Activated CD8-positive, alpha-beta memory T cell treated with anti-CD3 and anti-CD28 coated beads, Interleukin-2, amount 50 U/mL, for 48 hours (primary cell): ENCODE measurements at regions not wholly inside any gene's neighbourhood (a gene's known extent, or its start where the extent isn't known, plus 50 kb on each side); places are given as distances from the start of the nearest gene placed in this dataset.
"Not testable (repeated sequence)": the region's sequence is repeated elsewhere in the genome, so short reads cannot be mapped to it uniquely, and the experiment has no call there.

Source experiments
- DNase-seq: peaks from one replicate; pipeline ENCODE4 v3.0.0-alpha.2; 2020

DNA sequence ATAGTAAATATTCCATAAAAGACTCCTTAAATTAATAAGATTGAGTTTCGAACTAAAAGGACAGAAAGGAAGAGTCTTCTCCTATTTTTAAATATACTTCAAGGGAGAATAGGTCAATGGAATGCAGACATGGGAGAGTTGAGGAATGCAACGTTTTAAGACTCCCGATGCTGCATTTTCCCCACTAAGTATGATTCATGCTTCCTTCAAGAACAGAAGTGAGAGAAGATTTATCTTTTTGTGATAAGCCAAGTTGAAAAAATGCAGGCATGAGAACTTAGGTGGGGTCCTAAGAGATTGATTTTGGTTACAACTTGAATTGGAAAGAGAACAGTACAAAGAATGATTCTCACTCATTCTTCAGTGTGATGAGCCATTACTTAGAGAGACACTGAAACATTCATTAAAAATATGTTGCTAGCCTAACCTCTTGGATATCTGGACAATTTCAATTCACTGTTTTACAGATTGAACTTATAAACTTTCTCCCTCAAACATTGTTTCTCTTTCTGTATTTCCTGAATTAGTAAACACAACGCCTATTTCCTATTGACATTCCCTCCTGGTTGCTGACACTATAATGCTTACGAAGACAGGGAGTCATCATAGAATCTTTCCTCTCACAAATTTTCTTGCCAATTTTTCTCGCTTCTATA, 1666.1 kb upstream of the WWC1 start:
- no peak for DNase-seq

DNA sequence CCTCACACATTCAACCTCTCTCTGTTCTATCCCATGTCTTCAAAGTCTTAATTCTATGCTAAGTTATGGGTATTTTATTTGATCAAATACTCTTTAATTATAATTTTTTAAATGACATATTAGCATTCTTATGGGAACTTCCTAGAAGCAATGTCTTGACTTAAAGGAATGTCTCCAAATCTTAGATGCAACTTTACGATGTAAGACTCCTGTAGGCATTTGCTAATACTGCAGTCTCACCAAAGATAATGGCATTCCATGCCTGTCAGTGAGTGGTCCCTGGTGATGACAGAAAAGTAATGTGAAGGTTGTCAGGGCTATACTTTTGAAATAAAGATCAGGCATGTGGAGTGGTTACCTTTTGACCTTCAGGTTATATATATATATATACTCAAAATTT, 1654.2 kb upstream of the WWC1 start:
- no peak for DNase-seq

DNA sequence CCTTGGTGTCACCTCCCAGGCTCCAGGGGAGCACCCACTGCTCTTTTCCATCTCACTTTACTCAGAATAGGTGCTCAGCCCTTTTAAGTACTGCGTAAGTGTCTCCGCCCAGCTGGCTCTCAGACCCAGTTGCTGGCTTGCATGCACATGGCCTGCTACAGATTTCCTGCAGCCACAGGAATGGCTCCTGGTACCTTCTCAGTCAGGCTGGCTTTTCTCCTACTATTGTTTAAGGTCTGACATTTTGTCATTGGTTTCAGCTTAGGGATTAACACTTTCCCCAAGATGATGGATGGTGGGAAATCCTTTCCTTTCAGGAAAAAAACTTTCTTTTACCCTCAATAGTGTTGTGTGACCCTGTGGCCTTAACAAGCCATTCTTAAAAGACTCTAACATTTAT, 1652.3 kb upstream of the WWC1 start:
- no peak for DNase-seq

DNA sequence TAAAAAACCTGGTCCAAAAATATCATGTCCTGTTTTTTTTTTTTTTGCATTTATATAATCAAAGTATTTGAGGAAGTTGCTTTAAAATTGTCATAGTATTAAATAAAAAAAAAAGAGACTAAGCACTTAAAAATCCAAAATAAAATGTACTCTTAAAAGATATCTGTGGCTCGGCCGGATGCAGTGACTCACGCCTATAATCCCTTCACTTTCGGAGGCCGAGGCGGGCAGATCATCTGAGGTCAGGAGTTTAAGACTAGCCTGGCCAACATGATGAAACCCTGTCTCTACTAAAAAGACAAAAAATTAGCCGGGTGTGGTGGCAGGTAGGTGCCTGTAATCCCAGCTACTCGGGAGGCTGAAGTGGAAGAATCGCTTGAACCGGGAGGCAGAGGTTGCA, 1651.3 kb upstream of the WWC1 start:
- not testable (repeated sequence) for DNase-seq

DNA sequence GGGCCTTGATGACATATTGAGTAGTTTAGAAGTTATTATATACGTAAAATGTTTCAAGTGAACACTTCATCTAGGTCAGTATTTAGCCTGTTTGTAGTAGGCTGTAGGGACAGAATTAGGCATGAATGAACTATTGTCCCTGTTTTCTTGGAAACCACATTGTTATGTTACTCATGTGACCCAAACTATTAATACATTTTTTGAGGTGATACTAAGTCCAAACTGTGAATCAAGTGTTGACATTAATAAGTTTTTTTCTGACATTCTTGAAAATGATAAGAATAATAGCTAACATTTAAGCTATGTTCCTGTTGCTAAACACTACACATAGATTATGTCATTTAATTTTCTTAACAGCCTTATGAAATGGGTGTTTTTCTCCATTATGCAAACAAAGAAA, 1642.7 kb upstream of the WWC1 start:
- DNase-seq, result no peak

DNA sequence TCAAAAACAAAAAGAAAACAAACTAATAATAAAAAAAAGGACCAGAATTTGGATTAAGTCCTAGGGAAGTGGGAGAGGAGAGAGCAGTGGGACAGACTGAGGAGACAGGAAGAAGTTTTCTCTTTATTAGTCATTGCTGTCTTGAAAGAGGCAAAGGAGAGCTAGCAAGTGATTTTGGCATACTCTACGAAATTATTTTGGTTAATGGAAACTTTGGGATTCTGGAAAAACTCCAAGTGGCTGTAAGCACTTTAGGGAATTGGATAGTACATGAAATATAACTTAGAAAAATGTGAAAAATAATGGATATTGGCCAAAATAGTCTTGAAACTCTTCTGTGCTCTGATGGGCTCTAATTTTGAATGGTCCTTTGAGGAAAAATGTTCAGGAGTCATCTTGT, 1641.8 kb upstream of the WWC1 start:
- DNase-seq, result no peak

DNA sequence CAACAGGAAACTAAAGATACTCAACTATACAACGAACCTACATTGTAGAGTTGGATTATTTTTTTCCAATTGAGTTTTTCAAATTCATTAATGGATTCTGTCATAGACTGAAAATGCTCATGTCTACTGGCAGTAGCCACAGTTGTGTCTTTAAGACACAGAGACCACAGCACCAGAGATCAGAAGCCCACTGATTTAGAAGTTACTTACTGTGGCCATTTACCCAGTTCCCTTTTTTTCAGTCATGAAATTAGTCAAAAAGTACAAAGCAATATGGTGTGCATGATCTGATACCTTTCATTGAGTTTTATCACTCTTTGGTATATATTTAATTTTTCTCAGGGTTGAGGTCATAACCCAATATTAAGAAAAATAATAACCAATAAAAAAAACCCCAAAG, 1640.2 kb upstream of the WWC1 start:
- DNase-seq, result no peak

DNA sequence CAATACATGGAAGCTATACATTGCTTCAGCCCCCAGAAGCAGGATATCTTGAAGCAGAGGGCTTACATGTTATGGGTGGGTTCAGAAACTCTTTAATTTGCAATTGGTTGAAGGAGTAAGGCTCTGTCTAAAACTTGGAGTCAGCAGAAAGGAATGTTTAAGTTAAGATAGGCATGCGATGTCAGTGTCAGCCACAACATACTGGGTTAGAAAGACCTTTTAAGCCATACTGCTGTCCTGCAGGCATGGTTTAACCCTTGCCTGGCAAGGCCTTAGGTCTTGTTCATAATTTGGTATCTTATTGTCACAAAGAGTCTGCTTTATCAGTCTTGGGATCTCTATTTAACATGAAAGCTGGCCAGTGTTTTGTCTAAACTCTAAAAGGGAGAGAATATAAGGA, 1619.6 kb upstream of the WWC1 start:
- DNase-seq, result no peak

DNA sequence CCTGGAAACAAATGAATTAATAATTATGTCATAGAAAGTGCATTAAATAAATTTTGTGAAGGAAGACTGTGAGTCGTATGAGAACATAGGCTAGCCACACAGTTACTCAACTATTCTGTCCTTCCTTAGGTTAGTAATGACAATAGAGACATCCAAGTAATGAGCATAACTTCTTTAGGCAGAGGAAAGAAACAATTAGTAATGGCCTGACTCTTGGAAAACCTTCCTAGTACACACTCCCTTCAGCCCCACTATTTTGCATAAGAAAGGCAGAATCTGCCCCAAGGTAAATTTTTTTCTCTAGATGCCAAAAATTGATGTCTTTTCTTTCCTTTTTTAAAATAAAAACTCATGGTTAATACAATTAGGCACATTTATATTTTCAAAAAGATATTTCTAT, 1619.0 kb upstream of the WWC1 start:
- no peak for DNase-seq

DNA sequence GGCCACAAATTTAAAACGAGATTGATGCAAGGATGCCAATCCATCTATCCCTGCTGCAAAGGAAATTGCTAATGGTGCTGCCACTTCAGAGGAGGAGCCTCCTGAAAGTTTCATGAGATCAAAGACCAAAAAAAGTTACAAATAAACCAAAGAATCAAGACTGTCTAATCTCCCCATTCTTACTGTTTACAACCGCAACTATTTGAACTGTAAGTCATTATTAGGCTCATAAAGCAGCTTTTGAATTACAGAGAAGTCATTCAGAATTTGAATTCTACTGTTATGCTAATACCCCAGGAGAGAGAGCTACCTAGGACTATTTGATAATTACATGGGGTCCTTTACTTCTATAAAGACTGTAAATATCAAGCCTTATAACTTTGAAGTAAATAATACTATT, 1613.6 kb upstream of the WWC1 start:
- no peak for DNase-seq

DNA sequence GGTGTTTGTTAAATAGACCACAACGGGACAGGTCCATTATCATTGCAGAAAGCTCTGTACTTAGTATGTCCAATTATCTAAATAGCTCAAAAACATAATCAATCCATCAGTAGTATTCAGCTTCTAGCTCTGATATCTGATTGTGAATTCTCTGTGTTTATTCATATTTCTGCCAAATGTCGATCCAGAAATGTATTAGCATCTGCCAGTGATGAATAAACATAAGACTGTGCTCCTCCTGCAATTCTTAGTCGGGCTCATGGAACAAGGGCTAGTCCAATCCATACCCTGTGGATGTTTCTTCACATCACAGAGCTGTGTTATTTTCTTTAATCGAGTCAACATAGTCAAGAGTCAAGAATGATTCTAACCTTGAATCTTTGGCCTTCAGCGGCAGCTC, 1612.1 kb upstream of the WWC1 start:
- DNase-seq, result no peak

DNA sequence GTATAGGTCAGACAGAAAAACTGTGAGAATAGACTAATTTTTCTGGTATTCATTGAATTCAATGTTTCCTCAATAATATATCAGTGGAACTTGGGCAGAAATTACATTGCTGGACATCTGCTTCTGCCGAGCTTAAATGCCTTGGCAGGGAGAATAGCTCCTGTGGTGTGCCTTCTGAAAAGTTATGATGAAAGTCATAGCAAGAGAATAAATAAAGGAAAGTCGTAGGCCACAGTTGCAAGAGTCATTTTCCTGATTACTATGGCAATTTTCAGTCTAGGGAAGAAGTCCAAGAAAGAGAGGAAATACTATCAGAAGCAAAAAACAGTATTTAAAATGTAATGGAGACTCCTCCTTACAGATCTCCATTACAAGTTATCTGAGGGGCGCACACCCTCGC, 1596.1 kb upstream of the WWC1 start:
- no peak for DNase-seq

DNA sequence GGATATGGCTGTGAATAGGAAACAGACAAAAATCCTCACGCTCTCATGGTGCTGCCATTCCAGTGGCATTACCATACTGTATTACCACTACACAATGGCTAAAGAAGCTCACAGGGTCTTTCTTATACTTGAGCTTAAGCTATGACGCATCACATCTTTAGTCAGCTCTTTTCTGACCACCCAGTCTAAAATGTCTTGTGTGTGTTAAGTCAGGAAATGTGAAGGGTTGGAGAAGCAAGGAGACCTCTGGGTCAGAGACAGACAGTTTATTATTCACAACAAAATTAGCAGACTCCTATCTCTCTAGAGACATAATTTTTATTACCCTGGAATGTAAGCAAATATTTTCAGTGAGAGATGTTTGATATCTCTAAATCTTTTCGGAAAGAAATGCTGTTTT, 1583.2 kb upstream of the WWC1 start:
- DNase-seq, result no peak

DNA sequence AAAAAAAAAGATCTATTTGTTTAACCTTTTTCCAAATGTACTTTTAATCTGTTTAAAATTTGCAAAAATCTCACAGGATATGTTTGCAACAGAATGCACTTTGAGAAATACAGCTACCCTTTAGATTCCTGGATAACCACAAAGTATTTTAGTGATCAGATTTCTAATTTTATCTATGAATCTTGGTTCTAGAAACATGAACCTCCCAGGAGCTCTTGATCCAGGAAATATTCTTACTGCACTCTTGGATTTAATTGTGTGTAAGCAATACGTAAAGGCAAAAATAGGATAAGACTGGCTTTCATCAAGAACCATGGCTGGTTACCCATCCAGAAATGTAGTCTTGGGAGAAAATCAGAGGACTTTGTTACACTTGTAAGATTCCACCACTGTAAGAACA, 1581.8 kb upstream of the WWC1 start:
- DNase-seq, result no peak

DNA sequence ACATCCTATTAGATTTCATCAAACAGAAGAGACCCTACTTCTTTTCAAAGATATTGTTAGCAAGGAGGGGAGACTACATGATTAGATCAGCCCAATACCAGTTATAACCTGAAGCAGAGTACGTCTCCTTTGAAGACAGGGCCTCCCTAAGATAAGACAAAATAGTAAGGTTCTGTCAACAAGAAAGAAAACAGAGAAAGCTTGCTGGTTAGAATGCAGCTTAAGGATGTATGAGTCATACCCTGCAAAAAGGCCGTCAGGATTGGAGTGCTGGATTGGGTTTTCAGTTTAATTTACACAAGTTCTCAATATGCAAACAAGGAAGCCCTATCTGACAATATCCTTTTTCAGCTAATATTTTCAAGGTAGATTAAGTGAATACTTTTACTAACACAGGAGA, 1581.2 kb upstream of the WWC1 start:
- DNase-seq, result no peak

DNA sequence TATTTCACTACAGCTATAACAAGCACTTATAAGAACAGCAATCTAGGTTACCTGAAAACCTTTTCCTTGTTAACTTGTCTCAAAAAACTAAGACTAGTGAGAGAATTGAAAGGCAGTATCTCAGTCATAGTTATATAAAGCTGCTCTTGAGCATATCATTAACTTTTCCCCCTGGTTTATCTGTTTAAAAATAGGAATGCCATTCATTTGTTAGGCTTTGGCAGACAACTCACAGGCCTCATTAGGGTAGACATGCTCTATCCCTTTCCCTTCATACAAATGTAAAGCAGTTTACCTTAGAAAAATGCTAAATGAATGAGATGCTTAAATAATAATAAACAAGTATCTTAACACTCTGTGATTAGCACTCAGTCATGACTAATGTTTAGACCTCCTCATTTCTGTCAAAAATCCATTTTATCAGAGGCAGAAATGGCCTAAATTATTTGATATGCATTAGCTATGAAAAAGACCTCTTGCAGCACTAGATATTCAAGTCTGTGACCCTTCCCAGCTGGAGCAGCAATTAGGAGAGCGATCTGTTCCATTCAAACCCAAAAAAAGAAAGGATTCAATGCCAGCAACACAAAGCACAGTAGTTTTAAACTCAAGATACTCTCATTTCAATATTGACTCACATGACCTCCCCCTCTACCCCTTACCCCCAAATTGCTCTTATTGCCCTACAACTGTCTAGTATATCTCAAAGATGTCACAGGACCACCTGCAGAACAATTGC, 1578.8 kb upstream of the WWC1 start:
- no peak for DNase-seq

DNA sequence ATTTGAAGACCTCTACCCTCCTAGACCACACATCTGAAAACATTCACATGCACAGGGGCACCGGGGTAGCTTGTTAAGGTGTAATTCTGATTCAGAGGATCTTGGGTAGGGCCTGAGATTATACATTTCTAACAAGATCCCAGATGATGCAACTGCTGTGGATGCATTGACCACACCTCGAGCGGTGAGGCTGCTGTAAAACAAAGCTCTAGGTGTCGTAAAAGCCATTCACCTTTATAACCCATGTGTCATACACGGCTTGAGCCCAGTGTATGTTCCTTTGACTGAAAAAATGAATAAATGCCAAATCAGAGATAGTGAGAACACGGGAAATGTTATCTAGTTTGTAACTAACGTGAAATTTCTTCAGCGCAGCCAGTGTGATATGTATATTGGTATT, 1578.2 kb upstream of the WWC1 start:
- DNase-seq, result no peak

DNA sequence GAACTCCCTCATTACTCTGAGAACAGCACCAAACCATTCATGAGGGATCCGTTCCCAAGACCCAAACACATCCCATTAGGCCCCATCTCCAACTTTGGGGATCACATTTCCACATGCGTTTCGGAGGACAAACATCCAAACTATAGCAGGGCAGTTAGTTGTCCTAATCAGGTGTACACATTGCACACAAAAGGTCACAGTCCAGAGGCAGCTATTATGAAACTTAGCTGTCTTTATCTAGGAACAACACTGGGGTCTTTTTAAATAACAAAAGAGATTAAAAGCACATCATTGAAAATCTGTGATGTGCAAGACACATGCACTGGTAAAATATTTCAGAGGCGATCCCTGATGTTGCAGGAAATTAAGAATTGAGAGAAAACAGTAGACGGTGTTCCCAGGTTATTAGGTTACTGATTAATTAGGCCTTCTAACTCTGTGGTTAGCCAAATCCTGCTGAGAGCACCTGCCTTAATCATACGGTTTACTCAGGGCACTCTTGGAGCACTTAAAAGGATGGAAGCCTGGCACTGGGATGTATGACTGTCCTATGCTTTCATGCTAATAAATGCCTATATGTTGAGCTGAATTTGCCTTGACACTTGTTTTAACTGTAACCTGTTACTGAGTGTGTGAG, 1574.5 kb upstream of the WWC1 start:
- DNase-seq, result no peak

DNA sequence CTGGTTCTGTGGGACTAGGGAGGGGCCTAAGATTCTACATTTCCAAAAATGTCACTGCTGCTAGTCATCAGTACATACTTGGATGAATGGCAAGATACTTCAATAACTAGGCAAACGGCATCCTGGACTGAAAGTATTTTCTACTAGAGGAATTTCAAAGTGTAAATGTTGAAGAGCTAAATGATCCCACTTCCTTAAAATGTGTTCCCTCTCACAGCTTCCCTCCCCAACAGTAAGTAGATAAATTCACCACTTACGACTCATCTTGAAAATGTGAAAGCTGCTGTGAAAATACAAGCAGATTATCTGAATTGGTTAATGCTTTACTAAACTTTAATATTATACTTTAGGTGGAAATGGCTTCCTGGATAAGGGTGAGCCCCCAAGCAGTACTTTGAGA, 1571.5 kb upstream of the WWC1 start:
- DNase-seq, result no peak

DNA sequence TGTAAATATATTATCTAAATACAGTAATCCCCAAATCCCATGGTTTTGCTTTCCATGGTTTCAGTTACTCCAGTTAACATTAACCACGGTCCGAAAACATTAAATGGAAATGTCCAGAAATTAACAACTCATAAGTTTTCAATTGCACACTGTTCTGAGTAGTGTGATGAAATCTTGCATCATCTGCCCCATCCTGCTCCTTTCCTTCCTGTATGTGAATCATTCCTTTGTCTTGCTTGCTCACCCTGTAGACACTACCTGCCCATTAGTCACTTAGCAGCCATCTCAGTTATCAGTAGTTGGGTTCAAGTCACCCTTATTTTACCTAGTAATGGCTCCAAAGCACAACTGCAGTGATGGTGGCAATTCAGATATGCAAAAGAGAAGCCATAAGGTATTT, 1568.5 kb upstream of the WWC1 start:
- no peak for DNase-seq

DNA sequence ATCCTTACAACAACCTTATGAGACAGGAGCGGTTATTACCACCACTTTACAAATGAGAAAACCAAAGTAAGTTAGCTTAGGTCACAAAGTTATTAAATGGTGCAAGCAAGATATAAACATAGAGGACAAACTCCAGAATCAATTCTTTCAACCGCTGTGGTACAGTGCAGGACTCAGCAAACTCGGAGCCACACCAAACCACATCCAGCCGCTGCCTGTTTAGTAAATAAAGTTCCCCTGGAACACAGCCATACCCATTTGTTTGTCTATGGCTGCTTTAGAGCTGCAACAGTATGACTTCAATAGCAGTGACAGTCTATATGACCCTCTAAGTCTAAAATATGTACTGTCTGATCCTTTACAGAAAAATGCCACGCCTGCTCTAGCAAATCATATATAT, 1567.2 kb upstream of the WWC1 start:
- no peak for DNase-seq

DNA sequence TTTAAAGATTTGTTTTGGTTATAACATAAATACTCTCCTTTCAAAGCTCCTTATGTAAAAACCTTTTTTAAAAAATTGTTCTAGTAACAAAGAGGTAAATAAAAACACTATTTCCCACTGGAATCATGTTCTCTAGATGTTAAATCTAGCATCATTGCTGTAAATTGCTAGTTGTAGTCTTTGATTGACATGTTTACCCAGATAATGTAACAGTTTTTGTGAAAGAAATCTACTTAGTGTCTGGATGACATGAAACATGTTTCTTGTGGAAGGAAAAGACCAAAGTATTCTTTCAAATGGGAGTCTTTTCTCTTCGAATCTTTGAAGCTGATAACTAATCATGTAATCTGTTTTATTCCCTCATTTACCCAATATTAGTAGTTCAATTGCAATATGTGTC, 1565.9 kb upstream of the WWC1 start:
- no peak for DNase-seq

DNA sequence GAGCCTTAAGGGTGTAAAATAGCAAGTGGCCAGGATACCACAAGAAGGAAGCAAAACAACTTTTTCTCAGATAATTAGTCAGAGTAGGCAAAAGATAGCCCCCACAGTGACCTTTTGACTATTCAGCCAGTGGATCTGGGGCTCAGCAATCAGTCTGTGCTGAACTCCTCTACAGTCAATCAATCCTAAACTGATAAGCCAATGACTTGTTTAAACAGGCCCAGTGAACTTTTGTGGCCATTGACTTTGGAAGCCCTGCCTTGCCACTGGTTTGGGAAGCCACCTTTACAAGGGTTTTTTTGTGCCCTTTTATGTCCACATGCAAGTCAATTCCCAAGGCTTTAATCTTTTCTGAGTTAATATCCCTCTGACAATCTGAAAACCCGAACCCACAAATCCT, 1565.0 kb upstream of the WWC1 start:
- DNase-seq, result no peak

DNA sequence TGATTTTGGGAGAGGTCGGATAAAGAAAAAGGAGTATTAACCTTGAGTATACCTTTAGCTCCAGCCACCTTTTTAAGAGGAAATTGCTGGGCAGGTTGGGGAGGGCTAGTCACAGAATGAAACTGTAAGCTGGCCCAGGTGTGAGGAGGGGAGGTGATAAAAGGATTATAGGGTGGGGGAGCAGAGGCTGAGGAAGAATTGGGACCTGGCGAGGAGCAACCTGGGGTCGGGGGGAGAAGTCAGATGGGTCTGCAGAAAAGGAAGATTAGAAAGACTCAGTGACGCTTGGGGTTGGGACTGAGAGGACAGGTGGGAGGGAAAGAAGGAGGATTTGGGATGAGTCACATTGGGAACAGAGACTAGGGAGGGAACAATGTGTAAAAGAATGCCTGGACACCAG, 1548.5 kb upstream of the WWC1 start:
- DNase-seq, result not testable (repeated sequence)

DNA sequence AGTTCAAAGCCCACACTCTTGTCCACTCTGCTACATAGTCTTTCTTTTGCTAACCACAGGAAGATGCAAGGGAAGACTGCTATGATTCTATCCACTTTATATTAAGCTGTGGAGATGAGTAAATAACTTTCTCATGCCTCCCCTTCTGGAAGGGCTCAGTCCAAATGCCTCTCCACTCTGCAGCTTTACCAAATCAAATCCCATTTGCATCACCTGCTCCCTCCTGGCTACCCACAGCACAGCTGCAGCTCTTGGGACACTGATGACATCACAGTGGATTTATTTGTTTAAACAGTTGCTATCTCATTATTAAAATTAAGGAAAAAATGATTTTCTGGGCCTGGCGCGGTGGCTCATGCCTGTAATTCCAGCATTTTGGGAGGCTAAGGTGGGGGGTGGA, 1544.9 kb upstream of the WWC1 start:
- DNase-seq, result no peak
